PC-9 (cell line): ENCODE measurements at regions not wholly inside any gene's neighbourhood (a gene's known extent, or its start where the extent isn't known, plus 50 kb on each side); places are given as distances from the start of the nearest gene placed in this dataset.

Experiments
- BruUV-seq: library from RNA; stranded (reverse); fragments of 400-500 nt; replicated peaks from 2 replicates; lab custom pipeline; 2021; lab: Mats Ljungman, UMichigan
- CTCF ChIA-PET: fragments of 300-600 bp; sonication (Branson Sonifier 250); formaldehyde crosslinking; loops from one replicate; lab custom pipeline; 2022; ENCODE audit warnings: antibody characterized with exemption; lab: Charles Lee
- POLR2A ChIA-PET: fragments of 300-600 bp; sonication (Branson Sonifier 250); formaldehyde crosslinking; loops from one replicate; lab custom pipeline; 2022; ENCODE audit warnings: antibody characterized with exemption; ENCODE audit not compliant: unreplicated experiment; lab: Charles Lee
- DNase-seq, 2 experiments: peaks; one replicate each; pipeline versions ENCODE4 v3.0.0 to v3.0.0-alpha.2; 2015 to 2022; ENCODE audit warnings: mixed read lengths in 1 of 2
- H2AFZ ChIP-seq: fragments of 200-600 bp; sonication (generic); 2 replicates; pipeline ENCODE4 v1.8.1; 2017; ENCODE audit warnings: antibody characterized with exemption
- H3F3A ChIP-seq: fragments of 200-600 bp; sonication (generic); 2 replicates; pipeline ENCODE4 v1.8.1; 2017; ENCODE audit warnings: antibody characterized with exemption, mild to moderate bottlenecking, low read depth; ENCODE audit not compliant: insufficient read depth
- H3K27ac ChIP-seq: fragments of 200-600 bp; sonication (generic); 2 replicates; pipeline ENCODE4 v1.6.1; 2016; ENCODE audit warnings: mixed run types
- H3K27me3 ChIP-seq: fragments of 200-600 bp; sonication (generic); 2 replicates; pipeline ENCODE4 v1.6.1; 2016; ENCODE audit warnings: low read depth, mixed run types; ENCODE audit not compliant: insufficient read depth
- H3K36me3 ChIP-seq: fragments of 200-600 bp; sonication (generic); 2 replicates; pipeline ENCODE4 v1.6.1; 2016; ENCODE audit warnings: low read depth, mixed run types
- H3K4me1 ChIP-seq: fragments of 200-600 bp; sonication (generic); replicated peaks from 2 replicates; pipeline ENCODE4 v1.6.1; 2016; ENCODE audit warnings: mixed run types; ENCODE audit not compliant: insufficient read depth
- H3K4me2 ChIP-seq: fragments of 200-600 bp; sonication (generic); 2 replicates; pipeline ENCODE4 v1.6.1; 2017; ENCODE audit warnings: mixed run types
- H3K4me3 ChIP-seq: fragments of 200-600 bp; sonication (generic); 2 replicates; pipeline ENCODE4 v1.6.1; 2016; ENCODE audit warnings: mixed run types
- H3K79me2 ChIP-seq: fragments of 200-600 bp; sonication (generic); 2 replicates; pipeline ENCODE4 v1.6.1; 2017; ENCODE audit warnings: low read depth, mixed run types
- H3K9me2 ChIP-seq: fragments of 200-600 bp; sonication (generic); 2 replicates; pipeline ENCODE4 v1.8.1; 2017; ENCODE audit warnings: mild to moderate bottlenecking; ENCODE audit not compliant: insufficient read depth
- H3K9me3 ChIP-seq: fragments of 200-600 bp; sonication (generic); 2 replicates; pipeline ENCODE4 v1.8.1; 2016; ENCODE audit warnings: low read depth; ENCODE audit not compliant: insufficient read depth
- H4K20me1 ChIP-seq: fragments of 200-600 bp; sonication (generic); 2 replicates; pipeline ENCODE4 v1.8.1; 2017; ENCODE audit not compliant: insufficient read depth
- EZH2 ChIP-seq: fragments of 200-600 bp; sonication (generic); IDR thresholded peaks from 2 replicates; pipeline ENCODE4 v1.8.0; 2017; ENCODE audit warnings: antibody characterized with exemption, low read depth
- intact Hi-C: fragments of 100-400 bp; cut with micrococcal nuclease; formaldehyde crosslinking; loops from one replicate; pipeline ENCODE4 v1.10.0; 2022; ENCODE audit not compliant: unreplicated experiment
- TF ChIP-seq, protein P1 (sequence below): fragments of 200-600 bp; sonication (generic); conservative IDR thresholded peaks from 2 replicates; pipeline ENCODE4 v1.6.1; 2017; ENCODE audit warnings: mixed run types, antibody characterized with exemption, mild to moderate bottlenecking, moderate library complexity

DNA sequence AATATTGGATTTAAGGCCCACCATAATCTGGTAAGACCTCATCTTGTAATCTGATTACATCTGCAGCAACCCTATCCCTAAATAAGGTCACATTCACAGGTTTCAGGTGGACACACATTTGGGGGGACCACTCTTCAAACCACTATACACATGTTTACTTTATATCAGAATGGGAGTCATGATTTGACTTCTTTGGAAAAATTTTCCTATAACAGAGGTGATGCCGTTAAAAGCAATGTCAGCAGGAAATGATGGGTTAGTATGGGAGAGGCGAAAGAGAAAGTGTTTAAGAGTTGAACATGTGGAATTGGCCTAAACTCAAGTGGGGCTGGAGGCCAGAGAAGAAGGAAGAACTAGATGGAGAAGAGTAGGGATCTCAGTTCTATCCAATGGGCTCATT lies 281.7 kb upstream of the ERCC4 start:
- Histone ChIP-seq H4K20me1 (no peaks in the 10 kb centered on the region), H3K4me3 (no peak overlapping the region), H3K4me1 (no peaks in the 10 kb centered on the region), H3K9me3 (no peaks in the 10 kb centered on the region), H3K36me3 (no peaks in the 10 kb centered on the region), H3K9me2 (no peaks in the 10 kb centered on the region), H3K4me2 (no peak overlapping the region), H3K79me2 (no peaks in the 10 kb centered on the region), H3F3A (no peaks in the 10 kb centered on the region), H2AFZ (no peak overlapping the region), H3K27me3 (no peaks in the 10 kb centered on the region), H3K27ac (no peak overlapping the region)
- intact Hi-C loops: no loop called here
- DNase-seq: no peak
- TF ChIP-seq EZH2: no peak
- TF ChIP-seq, protein P1, sequence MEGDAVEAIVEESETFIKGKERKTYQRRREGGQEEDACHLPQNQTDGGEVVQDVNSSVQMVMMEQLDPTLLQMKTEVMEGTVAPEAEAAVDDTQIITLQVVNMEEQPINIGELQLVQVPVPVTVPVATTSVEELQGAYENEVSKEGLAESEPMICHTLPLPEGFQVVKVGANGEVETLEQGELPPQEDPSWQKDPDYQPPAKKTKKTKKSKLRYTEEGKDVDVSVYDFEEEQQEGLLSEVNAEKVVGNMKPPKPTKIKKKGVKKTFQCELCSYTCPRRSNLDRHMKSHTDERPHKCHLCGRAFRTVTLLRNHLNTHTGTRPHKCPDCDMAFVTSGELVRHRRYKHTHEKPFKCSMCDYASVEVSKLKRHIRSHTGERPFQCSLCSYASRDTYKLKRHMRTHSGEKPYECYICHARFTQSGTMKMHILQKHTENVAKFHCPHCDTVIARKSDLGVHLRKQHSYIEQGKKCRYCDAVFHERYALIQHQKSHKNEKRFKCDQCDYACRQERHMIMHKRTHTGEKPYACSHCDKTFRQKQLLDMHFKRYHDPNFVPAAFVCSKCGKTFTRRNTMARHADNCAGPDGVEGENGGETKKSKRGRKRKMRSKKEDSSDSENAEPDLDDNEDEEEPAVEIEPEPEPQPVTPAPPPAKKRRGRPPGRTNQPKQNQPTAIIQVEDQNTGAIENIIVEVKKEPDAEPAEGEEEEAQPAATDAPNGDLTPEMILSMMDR: no peak
- no TSS peak for BruUV-seq
- ChIA-PET CTCF (no interaction called here), POLR2A (no interaction called here)

DNA sequence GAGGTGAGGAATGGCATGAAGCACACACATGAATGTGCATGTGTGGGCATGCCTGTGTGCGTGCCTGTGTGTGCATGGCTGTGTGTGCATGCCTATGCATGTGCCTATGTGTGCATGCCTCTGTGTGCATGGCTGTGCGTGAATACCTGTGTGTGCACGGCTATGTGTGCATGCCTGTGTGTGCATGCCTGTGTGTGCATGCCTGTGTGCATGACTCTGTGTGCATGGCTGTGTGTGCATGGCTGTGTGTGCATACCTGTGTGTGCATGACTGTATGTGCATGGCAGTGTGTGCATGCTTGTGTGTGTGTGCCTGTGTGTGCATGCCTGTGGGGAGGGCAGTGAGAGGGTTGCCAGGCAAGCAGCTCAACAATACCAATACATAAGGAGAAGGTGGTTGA lies 276.5 kb upstream of the ERCC4 start:
- ChIA-PET CTCF (no interaction called here), POLR2A (no interaction called here)
- Histone ChIP-seq H3K9me3 (no peaks in the 10 kb centered on the region), H3F3A (no peaks in the 10 kb centered on the region), H3K36me3 (no peaks in the 10 kb centered on the region), H2AFZ (no peak overlapping the region), H3K4me1 (no peaks in the 10 kb centered on the region), H3K4me2 (no peak overlapping the region), H3K4me3 (no peak overlapping the region), H3K27ac (no peak overlapping the region), H4K20me1 (no peaks in the 10 kb centered on the region), H3K27me3 (no peaks in the 10 kb centered on the region; the same call in 1 of the 2 replicates), H3K9me2 (no peaks in the 10 kb centered on the region), H3K79me2 (no peaks in the 10 kb centered on the region)
- TF ChIP-seq, protein P1: no peak
- TF ChIP-seq EZH2: no peak
- intact Hi-C loops: no loop called here
- no TSS peak for BruUV-seq
- no peak for DNase-seq

DNA sequence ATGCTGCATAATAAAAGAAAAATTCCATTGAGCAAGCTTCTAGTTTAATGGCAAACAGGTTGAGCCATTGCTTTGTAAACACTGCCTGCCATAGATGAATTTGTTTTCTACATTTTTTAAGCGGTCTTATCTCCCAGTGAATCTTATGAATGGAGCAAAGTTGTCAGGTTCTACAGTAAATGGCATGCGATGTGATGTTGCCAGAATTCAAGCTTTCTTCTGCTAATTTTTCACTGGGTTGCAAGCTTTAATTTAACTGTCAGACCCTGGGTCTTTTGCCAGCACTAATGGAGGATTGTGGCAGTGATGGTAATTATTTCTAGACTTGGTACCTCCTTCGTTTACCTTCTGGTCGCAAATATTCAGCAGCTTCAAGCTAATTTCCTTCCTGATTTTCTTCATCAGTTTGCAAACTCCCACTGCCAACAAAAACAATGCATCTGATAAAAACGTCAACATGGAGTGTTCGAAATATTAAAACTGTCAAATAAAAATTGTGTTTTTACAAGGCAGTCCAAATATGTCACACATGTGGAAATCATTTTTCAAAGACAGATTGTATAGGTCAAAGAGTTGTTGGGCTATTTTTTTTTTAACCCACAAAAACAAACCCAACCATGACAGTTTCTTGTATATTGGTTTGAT lies 274.2 kb upstream of the ERCC4 start:
- H3F3A ChIP-seq: no peaks in the 10 kb centered on the region
- no peak overlapping the region for H3K27ac ChIP-seq
- peaks cover 2% of the 10 kb centered on the region; the same call in 1 of the 2 replicates for H3K27me3 ChIP-seq
- H3K4me2 ChIP-seq: no peak overlapping the region
- no peak overlapping the region for H2AFZ ChIP-seq
- no peaks in the 10 kb centered on the region for H3K9me2 ChIP-seq
- POLR2A ChIA-PET: no interaction called here
- H3K79me2 ChIP-seq: no peaks in the 10 kb centered on the region
- TF ChIP-seq, protein P1: no peak
- no peak for TF ChIP-seq EZH2
- no peaks in the 10 kb centered on the region for H4K20me1 ChIP-seq
- no peaks in the 10 kb centered on the region for H3K36me3 ChIP-seq
- peak in 1 of 2 experiments; percentile 72 for DNase-seq
- intact Hi-C loops: no loop called here
- CTCF ChIA-PET: no interaction called here
- H3K4me3 ChIP-seq: no peak overlapping the region
- H3K4me1 ChIP-seq: no peaks in the 10 kb centered on the region
- no peaks in the 10 kb centered on the region for H3K9me3 ChIP-seq
- no TSS peak for BruUV-seq
